Spleen (tissue), 11 donors: ENCODE measurements at regions not wholly inside any gene's neighbourhood (a gene's known extent, or its start where the extent isn't known, plus 50 kb on each side); places are given as distances from the start of the nearest gene placed in this dataset.

ENCODE experiments used
- DNase-seq: peaks from one replicate; pipeline ENCODE4 v3.0.0-alpha.2; 2020
- H3K27ac ChIP-seq, 8 donors: fragments of 200-600 bp; sonication (generic) in 7 of 8; 1 replicate in 4 of 8; 2 replicates in 4 of 8; pipeline versions ENCODE4 v1.5.0 to v1.8.0; 2016 to 2021; ENCODE audit warnings: inconsistent platforms in 4 of 8, mild to moderate bottlenecking in 4 of 8, moderate library complexity in 1 of 8
- H3K27me3 ChIP-seq, 7 donors: fragments of 200-600 bp; sonication (generic) in 6 of 7; replicated peaks in 1 of 7; 1 replicate in 4 of 7; 2 replicates in 3 of 7; pipeline versions ENCODE4 v1.5.0 to v1.8.0; 2016 to 2021; ENCODE audit warnings: inconsistent platforms in 3 of 7, mild to moderate bottlenecking in 1 of 7
- H3K36me3 ChIP-seq, 6 donors: fragments of 200-600 bp; sonication (generic) in 5 of 6; 1 replicate in 4 of 6; 2 replicates in 2 of 6; pipeline versions ENCODE4 v1.5.0 to v1.8.0; 2016 to 2021; ENCODE audit warnings: inconsistent platforms in 2 of 6
- H3K4me1 ChIP-seq, 6 donors: fragments of 200-600 bp; sonication (generic) in 5 of 6; 1 replicate in 3 of 6; 2 replicates in 3 of 6; pipeline versions ENCODE4 v1.5.0 to v1.8.0; 2016 to 2021; ENCODE audit warnings: inconsistent platforms in 3 of 6
- H3K4me3 ChIP-seq, 8 donors: fragments of 200-600 bp; sonication (generic) in 7 of 8; 1 replicate in 4 of 8; 2 replicates in 4 of 8; pipeline versions ENCODE4 v1.5.0 to v1.8.0; 2016 to 2021; ENCODE audit warnings: inconsistent platforms in 4 of 8, mild to moderate bottlenecking in 4 of 8, moderate library complexity in 2 of 8
- H3K9me3 ChIP-seq, 8 donors: fragments of 200-600 bp; sonication (generic) in 7 of 8; 1 replicate in 4 of 8; 2 replicates in 4 of 8; pipeline versions ENCODE4 v1.5.0 to v1.8.0; 2016 to 2021; ENCODE audit warnings: inconsistent platforms in 4 of 8
- CTCF ChIP-seq, 11 experiments: fragments of 200-600 bp in 7 of 11; fragments of 450-650 bp in 4 of 11; sonication (generic) in 4 of 11; IDR thresholded peaks in 8 of 11; conservative IDR thresholded peaks in 3 of 11; 1 replicate in 7 of 11; 2 replicates in 4 of 11; pipeline versions ENCODE4 v1.4.0 to v1.8.0; 2016 to 2021; ENCODE audit warnings: antibody characterized with exemption in 11 of 11, inconsistent platforms in 4 of 11, mild to moderate bottlenecking in 1 of 11
- POLR2A ChIP-seq, 3 donors: fragments of 450-650 bp; IDR thresholded peaks; one replicate each; pipeline ENCODE4 v1.5.1; 2017; ENCODE audit warnings: antibody characterized with exemption in 3 of 3, mild to moderate bottlenecking in 1 of 3
- POLR2AphosphoS5 ChIP-seq, 3 donors: sonication (generic); formaldehyde crosslinking; IDR thresholded peaks; one replicate each; pipeline ENCODE4 v1.5.1; 2017; ENCODE audit warnings: antibody characterized with exemption in 3 of 3
- WGBS, 5 donors: extraction: QIAGEN DNeasy Blood & Tissue Kit in 3 of 5; methylation state at CpG; one replicate each; pipeline versions ENCODE4 v1.1.5 to v1.1.7; 2013 to 2018; 5-methylcytosine and 5-hydroxymethylcytosine counted together
- intact Hi-C: fragments of 100-400 bp; cut with DNase I; formaldehyde crosslinking; loops from one replicate; pipeline ENCODE4 v1.15.0; 2023; ENCODE audit warnings: low total_unique reads
- donor health status: healthy with polysubstance abuse.
- donor health status: DM: no; HTN: no; CAD: no; lungs with moderate emphysema.
- donor health status: DM: no; HTN: no; CAD: no.
- donor health status: Bipolar disorder and iron deficiency.
- donor health status: healthy.
- donor health status: DM: no; HTN: no; CAD: no.
- donor health status: DM: yes; HTN: yes; CAD: no.

- TF ChIP-seq POLR2A (IDR thresholded peaks at IDR 0.05) (no peak), POLR2AphosphoS5 (IDR thresholded peaks at IDR 0.05) (no peak), CTCF (IDR thresholded peaks at IDR 0.05 in 8 of 11, conservative IDR thresholded peaks at IDR 0.05 in 3 of 11) (no peak)
- Histone ChIP-seq H3K27me3 (no peaks in the 10 kb centered on the region), H3K4me1 (no peaks in the 10 kb centered on the region), H3K27ac (no peak overlapping the region), H3K4me3 (no peak overlapping the region), H3K36me3 (no peaks in the 10 kb centered on the region), H3K9me3 (peaks cover 0 to 46% (median 17%) of the 10 kb centered on the region in 8 donors)
- intact Hi-C loops, result no loop called here
- DNase-seq, result no peak
- 48 to 95% (median 91%) methylated on average over 3 of the region's 3 CpGs for WGBS, 5 donors
These were observed 791.7 kb upstream of the POM121L12 start for GRCh38 chr7:52243685-52244084.

GRCh38 chr7:52233248-52233647, 802.2 kb upstream of the POM121L12 start:
- intact Hi-C loops, result no loop called here
- H3K36me3 ChIP-seq, result no peaks in the 10 kb centered on the region
- no peak overlapping the region for H3K27ac ChIP-seq
- H3K4me1 ChIP-seq, result no peaks in the 10 kb centered on the region
- DNase-seq, result no peak
- no peak overlapping the region for H3K4me3 ChIP-seq
- no peaks in the 10 kb centered on the region for H3K27me3 ChIP-seq
- peaks cover 0 to 56% (median 34%) of the 10 kb centered on the region in 8 donors for H3K9me3 ChIP-seq
- WGBS, 5 donors, result 74 to 94% (median 79%) methylated on average over 2 of the region's 2 CpGs
- TF ChIP-seq POLR2A (IDR thresholded peaks at IDR 0.05) (no peak), CTCF (IDR thresholded peaks at IDR 0.05 in 8 of 11, conservative IDR thresholded peaks at IDR 0.05 in 3 of 11) (no peak), POLR2AphosphoS5 (IDR thresholded peaks at IDR 0.05) (no peak)

GRCh38 chr7:52211930-52212329, 823.5 kb upstream of the POM121L12 start:
- Histone ChIP-seq H3K4me3 (no peak overlapping the region), H3K27ac (no peak overlapping the region), H3K4me1 (no peaks in the 10 kb centered on the region), H3K27me3 (no peaks in the 10 kb centered on the region), H3K36me3 (no peaks in the 10 kb centered on the region), H3K9me3 (peaks cover 0 to 32% (median 3%) of the 10 kb centered on the region in 8 donors)
- no peak for DNase-seq
- WGBS, 5 donors, result 81 to 96% (median 86%) methylated on average over 3 of the region's 3 CpGs
- intact Hi-C loops, result no loop called here
- TF ChIP-seq POLR2A (IDR thresholded peaks at IDR 0.05) (no peak), CTCF (IDR thresholded peaks at IDR 0.05 in 8 of 11, conservative IDR thresholded peaks at IDR 0.05 in 3 of 11) (no peak), POLR2AphosphoS5 (IDR thresholded peaks at IDR 0.05) (no peak)

- peaks cover 0 to 32% (median 3%) of the 10 kb centered on the region in 8 donors for H3K9me3 ChIP-seq
- H3K4me3 ChIP-seq, result no peak overlapping the region
- H3K27ac ChIP-seq, result no peak overlapping the region
- H3K27me3 ChIP-seq, result no peaks in the 10 kb centered on the region
- WGBS, 5 donors, result 59 to 75% (median 72%) methylated on average over 2 of the region's 2 CpGs
- TF ChIP-seq POLR2A (IDR thresholded peaks at IDR 0.05), result no peak
- TF ChIP-seq POLR2AphosphoS5 (IDR thresholded peaks at IDR 0.05), result no peak
- no peak for TF ChIP-seq CTCF (IDR thresholded peaks at IDR 0.05 in 8 of 11, conservative IDR thresholded peaks at IDR 0.05 in 3 of 11)
- DNase-seq, result no peak
- no peaks in the 10 kb centered on the region for H3K36me3 ChIP-seq
- no peaks in the 10 kb centered on the region for H3K4me1 ChIP-seq
- intact Hi-C loops, result no loop called here
These were observed 825.8 kb upstream of the POM121L12 start for GRCh38 chr7:52209614-52210013.
